Suppressor macrophage treated with lipopolysaccharide for 4 hours (primary cell): ENCODE measurements at regions not wholly inside any gene's neighbourhood (a gene's known extent, or its start where the extent isn't known, plus 50 kb on each side); places are given as distances from the start of the nearest gene placed in this dataset.
"Not testable (repeated sequence)": the region's sequence is repeated elsewhere in the genome, so short reads cannot be mapped to it uniquely, and the experiment has no call there.

Source experiments
- DNase-seq: peaks from one replicate; pipeline ENCODE4 v3.0.0-alpha.2; 2020

DNA sequence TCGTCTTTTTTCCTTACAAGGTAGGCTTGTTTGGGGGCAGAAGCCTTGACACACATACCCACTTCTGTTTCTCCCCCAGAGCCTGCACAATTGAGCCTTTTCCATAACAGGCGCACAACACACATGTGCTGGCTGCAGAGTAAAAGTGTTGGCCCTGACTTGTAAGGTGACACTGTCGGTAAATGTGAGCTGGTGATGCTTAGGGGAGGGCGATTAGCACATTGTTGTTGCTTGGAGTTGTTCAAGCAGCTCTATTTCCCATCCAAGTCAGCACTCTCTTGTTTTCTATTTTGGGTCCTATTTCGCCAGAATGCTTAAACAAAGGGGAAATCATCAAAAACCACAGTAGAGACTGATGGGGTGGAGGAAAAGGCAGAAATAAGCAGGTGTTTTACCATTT is 51.9 kb upstream of the PTPRJ start:
- DNase-seq, result peak; percentile 45

- peak; percentile 48 for DNase-seq
Observed at GRCh38 chr11:47924184-47924691, 56.1 kb upstream of the PTPRJ start.

DNA sequence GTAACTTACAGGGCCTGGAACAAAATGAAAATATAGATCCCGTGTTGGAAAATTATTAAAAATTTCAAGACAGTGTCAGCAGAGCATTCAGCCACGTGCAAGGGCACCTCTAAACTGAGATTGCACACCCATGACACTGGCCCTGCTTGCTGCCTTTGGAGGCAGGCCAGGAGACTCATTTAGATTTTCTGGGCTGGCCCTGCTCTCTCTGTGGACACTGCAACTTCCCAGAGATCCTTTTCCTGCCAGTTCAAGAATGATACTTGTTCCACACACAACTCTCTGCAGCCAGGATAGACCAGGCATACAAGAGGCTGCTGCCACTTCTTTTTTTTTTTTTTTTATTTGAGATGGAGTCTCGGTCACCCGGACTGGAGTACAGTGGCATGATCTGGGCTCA is 56.7 kb upstream of the PTPRJ start:
- DNase-seq, result no peak

DNA sequence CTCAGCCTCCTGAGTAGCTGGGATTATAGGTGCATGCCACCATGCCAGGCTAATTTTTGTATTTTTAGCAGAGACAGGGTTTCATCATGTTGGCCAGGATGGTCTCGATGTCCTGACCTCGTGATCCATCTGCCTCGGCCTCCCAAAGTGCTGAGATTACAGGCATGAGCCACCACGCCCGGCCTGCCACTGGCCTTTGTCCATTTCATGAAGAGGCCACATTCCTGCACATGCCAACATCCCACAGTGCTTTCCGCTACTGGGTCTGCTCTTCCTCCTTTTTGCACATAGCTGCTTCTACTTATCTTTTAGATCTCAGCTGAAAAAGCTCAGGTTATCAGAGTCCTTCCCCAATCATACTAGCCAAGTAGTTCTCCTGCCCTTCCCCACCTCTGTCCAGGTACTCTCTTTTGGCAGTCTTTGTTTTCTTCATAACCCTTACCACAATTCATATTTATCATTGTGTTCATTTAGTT is 59.2 kb upstream of the PTPRJ start:
- DNase-seq, result not testable (repeated sequence)

DNA sequence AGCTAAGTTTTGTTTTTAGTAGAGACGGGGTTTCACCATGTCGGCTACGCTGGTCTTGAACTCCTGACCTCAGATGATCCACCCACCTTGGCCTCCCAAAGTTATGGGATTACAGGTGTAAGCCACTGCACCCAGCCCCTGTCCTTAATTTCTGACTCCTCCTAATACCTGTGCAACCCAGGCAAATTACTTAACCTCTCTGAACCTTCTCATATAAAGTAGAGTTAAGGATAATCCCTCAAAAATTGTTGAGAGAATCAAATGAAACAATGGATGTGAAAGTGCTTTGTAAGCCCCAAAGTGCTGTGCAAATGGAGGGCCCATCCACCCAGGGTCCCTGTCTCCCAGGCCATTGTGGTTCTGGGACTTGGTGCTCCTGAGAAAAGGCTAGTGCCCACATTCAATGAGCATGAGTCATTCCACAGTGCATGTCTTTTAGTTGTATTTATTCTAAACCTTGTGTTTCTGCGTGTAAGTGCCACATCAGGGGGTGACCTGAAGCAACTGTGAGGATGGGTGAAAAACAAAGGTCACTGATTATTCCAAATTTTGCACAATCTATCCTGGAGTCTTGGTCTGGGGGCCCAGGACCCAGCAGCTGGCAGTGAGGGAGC is 61.4 kb upstream of the PTPRJ start:
- DNase-seq, result no peak

GRCh38 chr11:47918370-47918690 is 62.0 kb upstream of the PTPRJ start:
- DNase-seq, result no peak

- DNase-seq, result peak; percentile 59
Observed at GRCh38 chr11:47917599-47918369, 62.6 kb upstream of the PTPRJ start.

DNA sequence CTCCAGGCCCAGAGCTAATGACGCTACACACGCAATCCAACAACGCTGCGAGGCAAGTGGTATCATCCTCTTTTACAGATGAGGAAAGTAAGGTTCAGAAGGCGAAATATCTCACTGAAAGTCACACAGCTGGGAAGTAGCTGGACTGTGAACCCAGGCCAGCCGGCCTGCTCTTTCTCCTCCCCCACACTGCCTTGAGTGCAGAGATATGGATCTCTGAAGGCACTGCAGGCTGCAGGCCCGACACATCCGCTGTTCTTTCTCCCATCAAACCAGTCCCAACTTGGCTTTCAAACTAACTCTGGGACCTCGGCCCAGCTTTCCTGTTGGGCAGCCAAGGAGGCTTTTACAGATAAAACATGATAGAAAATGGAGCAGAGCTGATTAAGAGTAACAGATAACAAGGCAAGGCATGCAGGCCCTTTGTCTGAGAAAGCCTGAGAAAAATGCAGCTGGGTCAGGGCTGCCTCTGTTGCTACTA is 64.0 kb upstream of the PTPRJ start:
- DNase-seq, result no peak

GRCh38 chr11:47915783-47916182 is 64.6 kb upstream of the PTPRJ start:
- no peak for DNase-seq

GRCh38 chr11:47915374-47915773 is 65.0 kb upstream of the PTPRJ start:
- DNase-seq, result no peak

GRCh38 chr11:47914743-47915142 is 65.6 kb upstream of the PTPRJ start:
- DNase-seq, result no peak

GRCh38 chr11:47913529-47914244 is 65.5 kb upstream of the NUP160 start:
- DNase-seq, result no peak

GRCh38 chr11:47912843-47913437 is 64.8 kb upstream of the NUP160 start:
- DNase-seq, result peak; percentile 66

- no peak for DNase-seq
Observed at GRCh38 chr11:47911149-47911548, 63.0 kb upstream of the NUP160 start.

GRCh38 chr11:47908198-47908597 is 60.0 kb upstream of the NUP160 start:
- peak; percentile 68 for DNase-seq

- DNase-seq, result peak; percentile 33
Observed at GRCh38 chr11:47907499-47907898, 59.3 kb upstream of the NUP160 start.

GRCh38 chr11:47906066-47906465 is 57.9 kb upstream of the NUP160 start:
- DNase-seq, result no peak

GRCh38 chr11:47905358-47906059 is 57.4 kb upstream of the NUP160 start:
- DNase-seq, result peak; percentile 24

- no peak for DNase-seq
Observed at GRCh38 chr11:47904808-47905207, 56.7 kb upstream of the NUP160 start.

DNA sequence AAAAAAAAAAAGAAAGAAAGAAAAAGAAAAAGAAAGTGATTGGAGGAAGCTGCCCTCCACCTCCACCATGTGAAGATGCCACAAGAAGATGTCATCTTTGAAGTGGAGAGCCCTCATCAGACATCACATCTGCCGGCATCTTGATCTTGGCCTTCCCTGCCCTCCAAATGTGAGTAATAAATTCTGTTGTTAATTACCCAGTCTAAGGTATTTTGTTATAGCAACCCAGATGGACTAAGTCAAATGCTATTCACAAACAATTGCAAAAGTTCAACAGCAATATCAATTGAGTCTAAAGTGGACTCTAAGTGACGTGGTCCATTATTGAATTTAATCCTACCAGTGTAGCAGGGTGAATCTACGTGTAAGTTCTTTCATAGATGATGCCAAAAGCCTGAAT is 55.9 kb upstream of the NUP160 start:
- no peak for DNase-seq

GRCh38 chr11:47899801-47900200 is 51.7 kb upstream of the NUP160 start:
- DNase-seq, result no peak
